GM13977 (cell line): ENCODE measurements at regions not wholly inside any gene's neighbourhood (a gene's known extent, or its start where the extent isn't known, plus 50 kb on each side); places are given as distances from the start of the nearest gene placed in this dataset.

Experiments
- DNase-seq: peaks from one replicate; pipeline ENCODE4 v3.0.0; 2012; ENCODE audit warnings: low spot score
- in situ Hi-C: fragments of 300-500 bp; cut with MboI; formaldehyde crosslinking; loops from one replicate; pipeline ENCODE4 v1.12.0; 2022; ENCODE audit warnings: low sequenced_read_pairs, low pct_unique_long_range_greater_than_20kb, mixed read lengths, inconsistent platforms; ENCODE audit not compliant: unreplicated experiment
- TF ChIP-seq, protein P1 (sequence below): IDR thresholded peaks from 2 replicates; pipeline ENCODE4 v1.5.1; 2012; ENCODE audit warnings: mild to moderate bottlenecking, control low read depth; ENCODE audit not compliant: insufficient read depth; ENCODE audit errors: extremely low read depth, missing control alignments

DNA sequence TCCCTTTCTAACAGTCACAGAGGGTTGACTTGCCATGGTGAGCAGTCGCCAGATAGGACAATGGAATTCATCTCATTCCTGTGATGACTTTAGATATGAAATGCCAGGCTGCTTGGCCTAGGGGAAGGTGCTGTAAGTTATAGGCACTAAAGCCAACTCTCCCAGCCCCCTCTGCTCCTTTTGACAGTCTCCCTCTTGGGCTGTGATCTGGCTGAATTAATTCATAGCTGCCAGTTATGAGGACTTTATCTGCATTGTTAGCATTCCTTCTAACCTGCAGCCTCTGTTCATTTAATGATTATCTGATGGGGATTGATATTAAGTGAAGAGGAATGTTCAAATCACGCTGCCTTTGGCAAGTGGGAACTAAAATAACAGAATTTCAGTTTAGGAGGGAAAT, 427.1 kb upstream of the RASGRP1 start:
- TF ChIP-seq, protein P1, sequence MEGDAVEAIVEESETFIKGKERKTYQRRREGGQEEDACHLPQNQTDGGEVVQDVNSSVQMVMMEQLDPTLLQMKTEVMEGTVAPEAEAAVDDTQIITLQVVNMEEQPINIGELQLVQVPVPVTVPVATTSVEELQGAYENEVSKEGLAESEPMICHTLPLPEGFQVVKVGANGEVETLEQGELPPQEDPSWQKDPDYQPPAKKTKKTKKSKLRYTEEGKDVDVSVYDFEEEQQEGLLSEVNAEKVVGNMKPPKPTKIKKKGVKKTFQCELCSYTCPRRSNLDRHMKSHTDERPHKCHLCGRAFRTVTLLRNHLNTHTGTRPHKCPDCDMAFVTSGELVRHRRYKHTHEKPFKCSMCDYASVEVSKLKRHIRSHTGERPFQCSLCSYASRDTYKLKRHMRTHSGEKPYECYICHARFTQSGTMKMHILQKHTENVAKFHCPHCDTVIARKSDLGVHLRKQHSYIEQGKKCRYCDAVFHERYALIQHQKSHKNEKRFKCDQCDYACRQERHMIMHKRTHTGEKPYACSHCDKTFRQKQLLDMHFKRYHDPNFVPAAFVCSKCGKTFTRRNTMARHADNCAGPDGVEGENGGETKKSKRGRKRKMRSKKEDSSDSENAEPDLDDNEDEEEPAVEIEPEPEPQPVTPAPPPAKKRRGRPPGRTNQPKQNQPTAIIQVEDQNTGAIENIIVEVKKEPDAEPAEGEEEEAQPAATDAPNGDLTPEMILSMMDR: no peak
- in situ Hi-C loops: no loop called here
- no peak for DNase-seq

DNA sequence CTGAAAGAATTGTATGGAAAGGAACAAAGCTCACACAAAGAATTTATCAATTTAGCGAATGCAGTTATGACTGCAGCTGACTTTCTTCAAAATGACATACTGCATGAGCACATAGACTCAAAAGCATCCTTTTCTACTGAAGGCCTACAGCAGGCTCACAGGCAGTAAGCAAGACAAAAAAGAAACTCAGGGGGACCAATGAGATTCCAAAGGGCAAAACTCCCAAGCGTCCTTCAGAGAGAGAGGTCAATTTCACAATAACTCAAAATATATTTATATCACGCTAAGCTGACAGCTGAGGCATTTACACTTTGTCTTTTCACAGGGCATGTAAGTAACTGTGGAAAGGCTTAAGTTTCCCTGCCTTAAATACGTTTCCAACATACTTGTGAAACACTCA, 427.9 kb upstream of the RASGRP1 start:
- in situ Hi-C loops: no loop called here
- no peak for DNase-seq
- TF ChIP-seq, protein P1: no peak

DNA sequence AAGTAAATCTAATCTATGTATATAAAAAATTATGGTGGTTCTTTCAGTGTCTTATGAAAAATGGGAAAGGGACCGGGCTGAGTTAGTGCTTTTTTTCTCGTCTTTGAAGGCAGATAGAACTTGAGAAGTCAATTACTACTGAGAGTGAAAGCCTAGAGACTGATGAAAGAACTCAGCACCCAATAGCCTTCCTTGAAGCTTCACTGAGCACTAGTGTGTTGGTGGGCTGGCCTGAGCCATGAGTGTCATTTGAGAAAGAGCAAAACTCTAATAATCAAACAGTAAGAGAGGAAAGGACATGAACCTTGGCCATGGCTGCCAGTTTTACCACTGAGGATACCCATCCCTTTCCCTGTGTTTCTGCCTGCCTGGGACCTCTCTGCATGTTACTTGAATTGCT, 428.3 kb upstream of the RASGRP1 start:
- in situ Hi-C loops: no loop called here
- TF ChIP-seq, protein P1: no peak
- DNase-seq: no peak

DNA sequence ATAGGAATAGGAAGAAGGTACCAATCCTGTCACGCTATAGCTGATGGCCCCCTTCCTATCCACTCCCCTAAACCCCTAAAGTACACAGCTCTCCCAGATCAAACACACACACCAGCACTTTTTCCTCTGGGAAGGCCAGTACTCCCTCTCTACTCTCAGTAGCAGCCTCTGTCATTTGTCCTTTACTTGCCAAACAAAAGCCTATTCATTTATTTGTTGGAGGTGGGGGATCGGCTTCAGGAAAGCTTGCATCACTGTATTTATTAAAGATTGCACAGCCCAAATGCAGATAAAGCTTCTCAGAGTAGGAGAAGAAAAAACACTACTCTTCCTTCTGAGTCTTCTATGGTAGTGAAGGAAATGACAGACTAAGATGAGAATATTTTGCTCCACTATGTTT, 429.7 kb upstream of the RASGRP1 start:
- in situ Hi-C loops: no loop called here
- no peak for DNase-seq
- TF ChIP-seq, protein P1: no peak

DNA sequence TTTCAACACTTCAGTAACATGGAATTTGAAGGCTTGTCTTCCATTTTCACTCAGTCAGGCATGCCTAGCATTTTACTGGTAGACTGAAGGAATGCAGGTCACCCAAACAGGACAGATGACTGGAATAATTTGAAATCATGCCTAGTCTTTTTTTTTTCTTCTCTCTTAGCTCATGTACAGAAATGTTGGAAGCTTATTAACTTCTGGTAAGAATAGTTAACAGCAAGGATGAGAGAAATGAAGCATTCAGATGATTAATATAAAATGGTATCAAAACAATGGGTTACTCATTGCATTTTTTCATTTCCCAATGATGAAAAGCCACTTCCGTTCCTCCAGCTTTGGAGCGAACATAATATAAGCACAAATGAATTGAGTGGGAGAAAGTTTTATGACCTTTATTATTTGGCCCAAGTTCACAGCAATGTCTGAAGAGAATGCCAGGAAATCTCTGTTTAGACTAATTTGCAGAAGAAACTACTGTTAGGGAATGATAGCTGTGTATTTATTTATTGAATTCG, 431.6 kb upstream of the RASGRP1 start:
- in situ Hi-C loops: no loop called here
- no peak for DNase-seq
- TF ChIP-seq, protein P1: no peak

DNA sequence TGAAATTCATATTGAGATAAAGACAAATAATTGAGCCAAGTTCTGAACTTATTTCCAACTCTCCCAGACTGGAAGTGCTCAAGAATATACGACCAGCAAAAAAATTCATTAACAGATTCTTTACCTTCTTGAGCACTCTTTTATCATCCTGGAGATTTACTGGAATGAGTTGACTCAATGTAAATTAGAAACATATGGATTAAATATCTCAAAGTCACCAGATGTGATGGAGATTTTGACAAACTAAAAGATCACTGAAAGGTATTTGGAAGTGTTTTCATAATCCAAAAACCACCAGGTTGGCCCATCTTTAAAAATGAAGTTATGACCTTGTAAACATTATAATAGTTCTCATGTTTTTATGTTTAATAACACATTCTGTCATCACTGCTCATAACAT, 433.2 kb upstream of the RASGRP1 start:
- TF ChIP-seq, protein P1: no peak
- DNase-seq: no peak
- in situ Hi-C loops: no loop called here
